Stimulated activated CD4-positive, alpha-beta T cell treated with anti-CD3 and anti-CD28 coated beads, TNF-alpha, amount 100 ng/mL, for 4 hours (primary cell): ENCODE measurements at regions not wholly inside any gene's neighbourhood (a gene's known extent, or its start where the extent isn't known, plus 50 kb on each side); places are given as distances from the start of the nearest gene placed in this dataset.

Experiments
- DNase-seq, 3 experiments: peaks; one replicate each; pipeline ENCODE4 v3.0.0-alpha.2; 2020; ENCODE audit warnings: low read depth in 3 of 3

- DNase-seq: no peak
Observed at GRCh38 chr7:106196460-106197021, 84.4 kb upstream of the SYPL1 start.

GRCh38 chr7:106193661-106194060 is 81.5 kb upstream of the SYPL1 start:
- no peak for DNase-seq

- no peak for DNase-seq
Observed at GRCh38 chr7:106190589-106191330, 78.6 kb upstream of the SYPL1 start.

- DNase-seq: no peak
Observed at GRCh38 chr7:106187613-106188350, 75.7 kb upstream of the SYPL1 start.

- DNase-seq: no peak
Observed at GRCh38 chr7:106185719-106186118, 73.6 kb upstream of the SYPL1 start.

DNA sequence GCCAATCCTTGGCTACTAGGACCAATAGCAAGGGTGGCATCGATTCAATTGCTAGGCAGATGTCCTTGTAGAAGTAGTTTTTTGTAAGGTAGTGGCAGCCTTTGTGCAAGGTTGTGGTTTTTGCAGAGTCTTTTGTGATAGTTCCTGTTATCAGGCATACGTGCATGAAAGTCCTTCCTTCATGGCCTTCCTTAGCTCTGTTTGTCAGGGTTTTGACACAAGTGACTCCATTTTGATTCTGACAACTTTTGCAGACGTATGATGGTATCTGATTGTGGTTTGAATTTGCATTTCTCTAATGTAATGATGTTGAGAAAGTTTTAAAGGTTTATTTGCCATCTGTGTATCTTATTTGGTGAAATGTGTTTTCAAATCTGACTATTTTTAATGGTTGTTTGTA is 71.8 kb upstream of the SYPL1 start:
- no peak for DNase-seq

DNA sequence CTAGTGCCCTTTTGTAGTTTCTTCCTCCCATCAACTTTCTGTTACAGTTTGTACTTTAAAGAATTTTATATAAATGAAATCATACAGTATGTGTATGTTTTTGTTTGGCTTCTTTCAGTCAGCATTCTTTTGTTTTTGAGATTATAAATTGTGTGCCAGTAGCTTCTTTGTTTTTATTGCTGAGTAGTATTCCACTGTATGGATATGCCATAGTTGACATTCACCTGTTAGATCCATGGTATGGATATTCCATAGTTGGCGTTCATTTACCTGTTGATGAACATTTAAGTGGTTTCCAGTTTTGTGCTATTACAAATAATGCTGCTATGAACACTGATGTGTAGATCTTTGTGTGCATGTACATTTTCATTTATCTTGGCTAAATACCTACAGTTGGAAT is 70.8 kb upstream of the SYPL1 start:
- no peak for DNase-seq

DNA sequence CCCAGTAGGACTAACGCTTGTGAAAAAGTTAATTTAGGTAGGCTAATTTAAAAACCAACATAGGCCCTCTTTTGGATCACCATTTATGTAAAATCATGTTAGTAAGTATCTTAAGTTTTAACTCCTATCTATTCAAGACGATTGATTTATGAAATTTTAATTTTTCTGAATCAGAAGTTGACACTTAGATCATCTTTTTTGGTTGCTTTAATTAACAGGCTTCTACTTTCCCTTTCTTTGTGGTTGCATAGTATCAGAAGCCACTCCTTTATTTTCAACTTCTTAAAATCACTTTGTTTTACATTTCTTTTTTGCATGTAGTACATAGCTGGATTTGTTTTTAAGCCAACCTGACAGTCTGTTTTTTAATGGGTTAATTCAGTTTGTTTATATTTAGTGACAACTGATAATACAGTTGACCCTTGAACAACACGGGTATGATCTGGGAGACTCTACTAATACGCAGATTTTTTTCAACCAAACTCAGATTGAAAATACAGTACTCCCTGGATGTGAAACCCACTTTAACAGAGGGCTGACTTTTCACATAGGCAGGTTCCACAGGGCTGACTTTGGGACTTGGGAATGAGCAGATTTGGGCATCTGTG is 69.7 kb upstream of the SYPL1 start:
- no peak for DNase-seq

DNA sequence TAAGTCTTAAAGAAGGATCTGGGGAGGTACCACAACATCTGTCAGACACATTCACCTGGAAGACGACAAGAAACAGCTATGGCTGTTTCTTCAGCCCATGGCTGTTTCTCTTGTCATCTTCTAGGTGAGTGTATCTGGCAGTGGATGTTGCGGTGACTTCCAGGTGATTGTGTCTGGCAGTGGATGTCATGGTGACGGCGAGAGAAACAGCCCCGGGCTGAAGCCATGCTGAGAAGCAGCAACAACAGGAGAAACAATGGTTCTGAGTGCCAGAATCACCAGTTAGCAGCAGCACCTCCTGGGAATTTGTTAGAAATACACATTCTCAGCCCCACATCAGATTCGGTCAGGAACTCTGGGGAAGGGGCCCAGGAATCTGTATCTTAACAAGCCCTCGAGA is 68.6 kb upstream of the SYPL1 start:
- DNase-seq: no peak

DNA sequence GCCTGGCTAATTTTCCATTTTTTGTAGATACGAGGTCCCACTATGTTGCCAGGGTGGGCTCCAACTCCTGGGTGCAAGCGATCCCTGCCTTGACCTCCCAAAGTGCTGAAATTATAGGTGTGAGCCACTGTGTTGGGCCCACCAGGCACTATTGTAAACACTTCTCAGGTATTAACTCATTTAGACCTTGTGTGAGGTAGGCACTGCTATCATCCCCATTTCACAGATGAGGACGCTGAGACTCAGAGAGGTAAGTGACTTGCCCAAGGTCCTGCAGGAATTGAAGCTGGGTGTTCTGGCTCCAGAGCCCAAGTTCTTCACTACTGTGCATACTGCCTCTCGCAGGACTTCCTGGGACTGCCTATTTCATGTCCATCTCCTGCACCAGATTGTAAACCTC is 67.1 kb upstream of the SYPL1 start:
- DNase-seq: no peak

DNA sequence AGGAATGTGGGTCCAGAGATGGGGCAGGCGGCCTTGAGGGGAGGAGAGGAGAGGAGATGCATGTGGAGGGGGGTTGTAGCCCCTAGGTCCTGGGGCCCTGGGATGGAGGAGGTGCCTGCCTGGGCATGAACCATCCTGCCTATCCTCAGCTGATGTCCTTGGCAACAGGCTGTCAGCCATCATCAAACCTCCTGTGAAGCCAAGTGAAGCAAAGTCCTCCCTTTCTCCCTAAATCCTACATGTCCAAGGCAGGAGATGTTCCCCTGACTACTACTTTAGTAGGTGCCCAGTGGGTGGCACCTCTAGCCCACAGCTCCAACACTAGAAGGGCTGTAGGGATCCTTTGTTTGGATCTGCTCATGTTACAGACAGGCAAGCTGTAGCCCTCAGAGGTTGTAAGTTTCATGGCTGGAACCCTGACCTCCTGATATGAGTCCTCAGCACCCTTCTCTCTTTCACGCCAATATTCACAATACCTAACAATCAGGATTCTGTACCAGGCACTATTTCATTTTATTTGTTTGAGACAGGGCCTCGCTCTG is 66.6 kb upstream of the SYPL1 start:
- DNase-seq: no peak

DNA sequence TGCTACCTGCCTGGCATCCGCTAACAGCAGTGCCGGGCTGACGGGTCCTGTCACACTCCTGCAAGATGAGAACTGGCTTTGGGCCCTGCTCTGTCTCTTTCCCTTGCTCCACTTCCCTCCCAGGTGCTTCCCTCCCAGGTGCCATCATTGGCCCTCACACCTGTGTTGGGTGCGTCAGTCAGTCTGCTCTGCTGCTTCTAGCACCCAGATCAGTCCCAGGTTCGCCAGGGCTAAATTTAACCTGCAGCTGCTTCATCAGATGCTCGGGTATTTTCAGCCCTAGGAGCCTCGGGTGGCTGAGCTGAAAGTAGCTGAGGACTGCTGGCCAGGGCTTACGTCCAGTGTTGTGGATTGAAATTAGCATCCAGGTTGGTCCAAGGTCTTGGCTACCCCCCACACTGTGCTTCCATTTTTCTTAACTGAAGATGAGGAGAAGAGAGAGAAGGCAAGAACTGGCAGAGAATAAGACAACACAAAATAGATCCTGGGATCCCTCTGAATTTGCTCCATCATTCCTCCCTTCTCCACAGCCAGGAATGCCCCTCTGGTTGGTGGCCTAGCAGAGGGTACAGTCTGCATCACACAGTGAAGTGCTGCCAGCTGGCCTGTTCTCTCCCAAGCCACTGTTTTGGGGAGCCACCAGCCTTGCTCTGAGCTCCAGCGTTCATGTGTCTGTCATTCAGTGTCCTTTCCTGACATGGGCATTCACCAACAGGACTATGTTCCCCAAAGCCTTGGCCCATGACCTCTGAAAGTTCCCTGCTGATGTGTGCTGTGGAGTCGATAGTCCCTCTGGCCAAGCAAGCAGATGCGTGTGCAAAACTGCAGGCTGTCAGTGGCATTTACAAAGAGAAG is 65.9 kb upstream of the SYPL1 start:
- DNase-seq: no peak

DNA sequence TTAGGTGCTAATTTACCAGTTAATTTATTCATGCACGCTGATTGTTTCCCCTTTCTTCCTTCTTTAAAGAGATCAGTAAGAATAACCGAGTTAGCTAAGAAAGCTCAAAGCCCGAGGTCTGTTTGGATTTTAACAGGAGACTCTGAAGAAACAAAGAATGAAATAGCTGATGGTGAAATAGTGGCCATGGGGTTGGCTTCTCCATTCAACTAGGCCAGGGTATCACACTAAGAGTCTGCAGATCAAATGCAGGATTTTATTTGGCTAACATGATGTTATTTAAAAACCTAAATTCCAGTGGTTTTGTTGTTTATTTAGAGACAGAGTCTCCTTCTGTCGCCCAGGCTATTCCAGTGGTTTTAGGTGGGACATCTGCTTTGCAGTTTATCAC is 65.2 kb upstream of the SYPL1 start:
- no peak for DNase-seq

GRCh38 chr7:106176414-106177299 is 64.5 kb upstream of the SYPL1 start:
- DNase-seq: peak; percentile 49 to 61 (median 54)

- no peak for DNase-seq
Observed at GRCh38 chr7:106175507-106175906, 63.4 kb upstream of the SYPL1 start.

DNA sequence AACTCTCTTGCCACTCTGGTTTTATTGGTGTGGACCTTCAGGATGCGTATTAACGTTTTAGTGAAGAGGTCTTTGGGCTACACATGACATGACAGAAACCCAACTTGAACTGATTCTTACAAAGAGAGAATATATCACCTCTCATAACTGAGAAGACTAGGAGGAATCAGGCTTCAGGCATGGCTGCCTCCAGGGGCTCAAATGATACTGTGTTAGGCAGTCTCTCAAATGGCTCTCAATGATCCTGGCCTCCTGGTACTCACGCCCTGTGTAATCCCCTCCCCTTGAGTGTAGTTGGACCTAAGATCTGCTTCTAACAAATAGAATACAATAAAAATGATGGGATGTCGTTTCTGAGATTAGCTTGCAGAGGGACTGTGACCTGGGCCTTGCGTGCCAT is 58.5 kb upstream of the SYPL1 start:
- DNase-seq: no peak

DNA sequence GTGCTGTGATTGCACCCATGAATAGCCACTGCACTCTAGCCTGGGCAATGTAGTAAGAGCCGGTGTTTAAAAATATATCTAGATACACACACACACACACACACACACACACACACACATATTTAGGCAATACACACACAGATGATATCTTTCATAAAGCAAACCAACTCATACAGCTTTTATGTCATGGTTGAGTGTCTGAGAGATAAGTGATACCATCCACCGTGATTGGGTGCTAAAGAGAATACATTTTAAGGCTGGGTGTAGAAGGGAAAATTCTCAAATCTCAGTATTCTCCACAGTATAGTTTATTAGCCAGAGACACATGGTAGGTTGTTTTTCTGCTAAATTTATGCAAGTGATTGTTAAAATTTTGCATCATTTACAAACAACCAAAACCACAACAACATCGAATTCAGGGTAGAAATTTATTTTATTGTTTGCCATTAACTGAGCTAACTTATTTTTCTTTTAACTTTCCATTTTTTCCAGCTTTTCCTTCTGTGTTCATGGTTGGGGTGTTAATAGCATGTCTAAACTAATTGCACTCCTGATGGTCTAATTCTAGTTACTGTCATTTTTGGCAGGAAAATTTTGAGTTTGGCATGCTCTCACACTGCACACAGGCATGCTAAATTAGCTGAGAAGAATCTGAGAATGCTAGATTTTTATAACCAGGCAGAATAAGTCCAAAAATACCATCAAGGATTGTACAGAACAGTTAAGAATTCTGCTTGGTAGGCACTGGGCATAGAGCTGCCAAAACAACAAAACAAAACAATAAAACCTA is 57.9 kb upstream of the SYPL1 start:
- no peak for DNase-seq

DNA sequence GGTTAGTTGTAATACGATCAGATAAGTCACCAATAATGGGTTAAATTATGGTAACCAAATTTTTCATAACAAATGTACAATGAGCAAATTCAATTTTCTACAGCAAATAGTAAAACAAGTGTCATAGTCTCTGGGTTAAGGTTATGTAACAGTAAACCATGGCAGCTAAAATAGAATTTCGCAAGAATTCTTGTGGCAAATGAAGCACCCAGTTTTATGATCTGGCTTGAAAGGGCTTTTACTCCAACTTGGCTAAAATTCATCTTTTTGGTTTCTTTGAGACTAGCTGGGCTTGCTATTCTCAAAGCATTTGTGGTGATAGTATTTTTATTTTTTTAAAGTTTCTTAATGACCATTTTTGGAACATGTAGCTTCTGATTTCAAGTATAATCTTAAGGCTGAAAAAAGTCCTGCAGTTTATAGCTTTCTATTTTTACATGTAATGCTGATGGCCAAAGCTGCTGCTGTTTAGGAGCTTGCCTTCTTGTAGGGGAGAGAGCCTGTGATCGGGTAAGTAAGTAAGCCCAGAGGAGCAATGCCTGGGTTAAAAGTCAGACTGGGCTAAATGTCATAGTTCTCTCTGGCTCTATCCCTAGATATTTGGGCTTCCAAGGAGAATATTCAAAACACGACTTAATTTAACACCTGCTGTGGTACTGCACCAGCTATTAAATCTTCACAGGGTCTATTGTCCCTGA is 55.5 kb upstream of the SYPL1 start:
- DNase-seq: no peak
